C4-2B (cell line): ENCODE measurements at regions not wholly inside any gene's neighbourhood (a gene's known extent, or its start where the extent isn't known, plus 50 kb on each side); places are given as distances from the start of the nearest gene placed in this dataset.

Source experiments
- CTCF ChIP-seq: fragments of 450-650 bp; conservative IDR thresholded peaks from 2 replicates; pipeline ENCODE4 v1.5.1; 2017; ENCODE audit warnings: mild to moderate bottlenecking
- ZFX ChIP-seq: fragments of 450-650 bp; IDR thresholded peaks from 2 replicates; pipeline ENCODE4 v1.6.1; 2017

DNA sequence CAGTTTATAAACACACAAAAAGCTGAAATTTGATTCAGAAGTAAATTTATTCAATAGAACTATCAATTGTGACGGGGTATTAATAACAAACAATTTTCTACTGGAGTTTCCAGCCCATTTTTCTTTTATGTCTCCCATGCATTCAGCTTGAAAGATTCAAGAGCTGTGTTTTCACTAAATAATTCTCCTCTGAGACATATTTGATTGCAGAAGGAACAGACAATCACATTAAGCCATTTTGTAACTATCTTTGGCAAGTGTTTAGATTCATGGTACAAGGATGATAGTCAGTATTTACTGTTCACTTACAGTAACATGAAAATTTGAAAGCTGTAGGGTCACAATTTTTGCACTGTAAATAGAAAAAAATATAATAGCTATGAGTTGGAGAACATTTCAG, 198.4 kb upstream of the TACR3 start:
- no peak for TF ChIP-seq CTCF
- TF ChIP-seq ZFX = no peak
